HuH-7 (cell line): ENCODE measurements at regions not wholly inside any gene's neighbourhood (a gene's known extent, or its start where the extent isn't known, plus 50 kb on each side); places are given as distances from the start of the nearest gene placed in this dataset.
"Not testable (repeated sequence)": the region's sequence is repeated elsewhere in the genome, so short reads cannot be mapped to it uniquely, and the experiment has no call there.

Experiments
- DNase-seq: peaks from one replicate; pipeline ENCODE4 v3.0.0; 2011; ENCODE audit warnings: low spot score

- DNase-seq: not testable (repeated sequence)
These were observed 52.6 kb upstream of the KIF26B start for GRCh38 chr1:245102149-245102548.

- no peak for DNase-seq
These were observed 55.4 kb upstream of the KIF26B start for GRCh38 chr1:245099401-245099800.

GRCh38 chr1:245098924-245099323 lies 55.9 kb upstream of the KIF26B start:
- DNase-seq: no peak

GRCh38 chr1:245096311-245097066 lies 58.3 kb upstream of the KIF26B start:
- no peak for DNase-seq

GRCh38 chr1:245095903-245096302 lies 58.9 kb upstream of the KIF26B start:
- no peak for DNase-seq

GRCh38 chr1:245094954-245095353 lies 59.8 kb upstream of the KIF26B start:
- DNase-seq: peak; percentile 32

- no peak for DNase-seq
These were observed 60.7 kb upstream of the KIF26B start for GRCh38 chr1:245094092-245094491.

- no peak for DNase-seq
These were observed 62.2 kb upstream of the KIF26B start for GRCh38 chr1:245092638-245092976.

- no peak for DNase-seq
These were observed 62.8 kb upstream of the KIF26B start for GRCh38 chr1:245091818-245092637.

- no peak for DNase-seq
These were observed 63.6 kb upstream of the KIF26B start for GRCh38 chr1:245091171-245091621.

- DNase-seq: no peak
These were observed 64.2 kb upstream of the KIF26B start for GRCh38 chr1:245090491-245091090.

GRCh38 chr1:245087723-245088122 lies 67.1 kb upstream of the KIF26B start:
- DNase-seq: no peak

- no peak for DNase-seq
These were observed 68.3 kb upstream of the KIF26B start for GRCh38 chr1:245086389-245086969.

- no peak for DNase-seq
These were observed 69.2 kb upstream of the KIF26B start for GRCh38 chr1:245085508-245086095.

GRCh38 chr1:245084551-245084950 lies 70.2 kb upstream of the KIF26B start:
- DNase-seq: no peak

GRCh38 chr1:245079021-245079609 lies 75.7 kb upstream of the KIF26B start:
- no peak for DNase-seq

- DNase-seq: no peak
These were observed 79.9 kb upstream of the KIF26B start for GRCh38 chr1:245074898-245075297.

- DNase-seq: no peak
These were observed 80.5 kb upstream of the KIF26B start for GRCh38 chr1:245074232-245074747.

GRCh38 chr1:245070836-245071615 lies 83.8 kb upstream of the KIF26B start:
- no peak for DNase-seq

- DNase-seq: no peak
These were observed 87.5 kb upstream of the KIF26B start for GRCh38 chr1:245067257-245067656.
